ENCODE measurements at regions not wholly inside any gene's neighbourhood (a gene's known extent, or its start where the extent isn't known, plus 50 kb on each side); places are given as distances from the start of the nearest gene placed in this dataset.

DNA sequence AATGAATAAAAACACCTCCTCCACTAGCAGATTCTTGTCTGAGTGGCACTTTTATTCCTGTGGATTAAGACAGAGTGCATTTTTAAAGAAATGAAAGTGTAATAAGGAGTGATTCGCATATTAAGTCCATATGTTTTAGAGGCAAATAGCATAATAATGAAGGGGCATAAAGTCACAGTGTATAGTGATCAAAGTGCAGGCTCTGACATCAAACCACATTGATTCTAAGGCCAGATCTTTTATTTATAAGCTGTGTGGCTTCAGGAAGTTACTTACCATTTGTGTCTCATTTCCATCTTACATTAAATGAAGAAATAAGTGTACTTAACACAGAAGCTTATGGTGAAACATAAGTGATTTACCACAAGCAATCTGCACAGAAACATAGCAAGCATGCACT, 332.8 kb downstream of the GASK1B start:
- DNase-seq: no peak

DNA sequence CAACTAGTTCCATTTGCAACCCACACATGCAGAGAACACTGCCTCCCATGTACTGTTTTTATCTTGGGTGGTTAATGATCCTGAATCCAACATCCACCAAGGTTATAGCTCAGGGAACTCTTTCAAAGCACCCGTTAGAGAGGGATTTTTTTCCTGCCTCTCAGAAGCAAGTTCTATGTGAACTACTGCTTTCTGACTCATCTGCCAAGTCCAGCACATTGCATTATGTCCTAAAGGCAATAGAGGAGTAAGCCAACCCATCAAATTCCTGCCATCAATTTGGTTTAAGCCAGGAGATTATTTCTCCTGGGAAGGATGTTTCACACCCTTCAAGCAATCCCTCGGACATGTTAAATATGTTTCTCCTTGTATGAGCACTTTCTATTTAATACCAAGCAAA, 334.5 kb downstream of the GASK1B start:
- no peak for DNase-seq

DNA sequence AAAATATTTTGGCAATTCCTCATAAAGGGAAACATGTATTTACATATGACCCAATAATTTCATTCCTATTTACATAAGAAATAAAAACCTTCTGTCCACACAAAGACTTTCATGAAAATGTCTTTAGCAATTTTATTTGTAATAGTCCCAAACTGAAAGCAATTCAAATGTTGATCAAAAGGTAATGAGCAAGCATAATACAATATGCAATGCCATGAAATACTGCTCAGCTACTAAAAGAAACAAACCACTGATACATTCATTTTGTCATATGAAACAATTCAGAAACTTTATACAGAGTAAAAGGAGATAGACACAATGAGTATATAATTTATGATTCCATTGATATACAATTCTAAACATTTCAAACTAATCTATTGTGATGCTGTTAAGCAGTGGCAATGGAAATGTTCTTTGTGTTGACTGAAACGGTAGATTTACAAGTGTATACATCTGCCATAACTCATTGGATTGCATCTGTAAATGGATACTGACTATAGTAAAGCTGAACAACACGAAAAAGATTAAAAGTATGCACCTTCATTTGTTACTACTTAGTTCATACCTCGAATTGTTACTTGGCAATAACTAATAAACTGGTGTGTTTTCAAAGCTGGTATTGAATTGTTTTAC, 335.6 kb downstream of the GASK1B start:
- no peak for DNase-seq

DNA sequence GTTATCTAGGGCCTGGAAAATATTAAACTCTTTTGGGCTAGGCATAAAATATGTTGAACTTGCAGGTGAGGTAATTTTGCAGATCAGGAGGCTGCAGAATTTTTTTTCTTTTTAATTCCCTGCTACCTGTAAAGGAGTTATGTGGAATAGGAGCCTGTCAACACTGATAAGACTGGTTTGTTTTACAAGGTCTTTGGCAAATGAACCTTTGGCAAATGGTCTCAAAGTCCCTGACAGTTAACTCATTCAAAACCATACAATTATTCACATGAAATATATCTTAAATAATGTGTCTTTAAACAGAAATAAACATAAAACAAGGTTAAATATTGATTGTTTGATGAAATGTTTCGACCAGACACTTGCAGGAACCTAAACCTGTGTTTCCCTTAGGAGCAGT, 340.2 kb downstream of the GASK1B start:
- DNase-seq: no peak

DNA sequence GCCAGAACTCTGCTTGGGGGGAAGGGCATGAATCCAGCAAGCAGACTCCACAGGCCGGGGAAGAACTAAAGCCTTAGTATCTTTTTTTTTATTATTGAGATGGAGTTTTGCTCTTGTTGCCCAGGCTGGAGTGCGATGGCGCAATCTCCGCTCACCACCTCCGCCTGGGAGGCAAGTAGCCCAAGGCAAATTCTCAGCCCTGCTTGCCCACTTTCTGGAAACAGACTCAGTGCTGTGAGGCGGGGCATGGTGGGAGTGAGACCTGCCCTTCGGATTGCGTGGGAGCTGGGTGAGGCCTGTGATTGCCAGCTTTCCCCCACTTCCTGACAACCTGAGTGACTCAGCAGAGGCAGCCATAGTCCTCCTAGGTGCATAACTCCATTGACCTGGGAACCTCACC, 348.8 kb downstream of the GASK1B start:
- no peak for DNase-seq

DNA sequence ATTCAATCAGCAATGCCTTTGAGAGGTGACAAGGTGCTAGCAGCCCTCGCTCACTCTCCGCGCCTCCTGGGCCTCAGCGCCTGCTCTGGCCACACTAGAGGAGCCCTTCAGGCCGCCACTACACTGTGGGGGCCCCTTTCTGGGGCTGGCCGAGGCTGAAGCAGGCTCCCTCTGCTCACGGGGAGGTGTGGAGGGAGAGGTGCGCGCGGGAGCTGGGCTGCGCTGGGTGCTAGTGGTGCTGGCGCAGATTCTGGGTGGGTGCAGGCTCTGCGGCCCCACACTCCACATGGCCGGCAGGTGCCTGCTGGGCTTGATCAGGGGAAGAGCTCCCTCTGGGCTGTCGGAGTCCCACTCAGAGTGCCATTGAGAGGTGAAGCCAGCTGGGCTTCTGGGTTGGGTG, 351.0 kb downstream of the GASK1B start:
- DNase-seq: no peak

DNA sequence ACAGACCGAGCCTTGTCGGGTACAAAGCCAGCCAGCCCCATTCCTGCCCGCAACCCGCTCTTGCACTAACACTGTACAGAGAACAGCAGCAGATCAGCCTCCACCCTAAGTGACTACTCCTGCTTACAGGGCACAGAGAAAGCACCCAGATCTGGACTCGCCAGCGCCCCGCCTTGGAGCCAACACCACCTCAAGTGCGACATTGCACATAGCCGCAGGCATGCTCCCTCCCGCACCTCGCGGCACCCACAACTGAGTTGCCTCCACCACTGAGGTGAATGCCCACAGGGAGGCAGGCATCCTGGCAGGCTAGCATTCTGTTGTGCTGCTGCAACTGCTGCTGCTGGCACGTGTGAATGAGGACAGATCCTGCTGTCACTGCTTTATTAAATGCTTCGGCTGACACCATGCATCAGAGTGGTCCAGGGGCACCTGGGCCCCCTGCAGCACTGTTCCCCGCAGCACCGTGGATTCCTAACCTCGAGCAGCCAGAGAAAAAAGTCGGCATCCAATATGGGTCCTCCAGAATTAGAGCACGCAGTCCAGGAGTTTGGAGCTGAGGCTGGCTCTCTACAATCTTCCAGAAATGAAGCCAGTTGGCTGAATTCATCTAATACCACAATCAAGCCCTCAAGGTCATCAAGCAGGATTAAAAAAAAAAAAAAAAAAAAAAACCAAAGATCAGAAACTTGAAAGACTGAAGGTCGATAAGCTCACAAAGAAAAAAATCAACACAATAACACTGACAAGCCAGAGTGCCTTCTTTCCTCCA, 352.9 kb downstream of the GASK1B start:
- DNase-seq: no peak

DNA sequence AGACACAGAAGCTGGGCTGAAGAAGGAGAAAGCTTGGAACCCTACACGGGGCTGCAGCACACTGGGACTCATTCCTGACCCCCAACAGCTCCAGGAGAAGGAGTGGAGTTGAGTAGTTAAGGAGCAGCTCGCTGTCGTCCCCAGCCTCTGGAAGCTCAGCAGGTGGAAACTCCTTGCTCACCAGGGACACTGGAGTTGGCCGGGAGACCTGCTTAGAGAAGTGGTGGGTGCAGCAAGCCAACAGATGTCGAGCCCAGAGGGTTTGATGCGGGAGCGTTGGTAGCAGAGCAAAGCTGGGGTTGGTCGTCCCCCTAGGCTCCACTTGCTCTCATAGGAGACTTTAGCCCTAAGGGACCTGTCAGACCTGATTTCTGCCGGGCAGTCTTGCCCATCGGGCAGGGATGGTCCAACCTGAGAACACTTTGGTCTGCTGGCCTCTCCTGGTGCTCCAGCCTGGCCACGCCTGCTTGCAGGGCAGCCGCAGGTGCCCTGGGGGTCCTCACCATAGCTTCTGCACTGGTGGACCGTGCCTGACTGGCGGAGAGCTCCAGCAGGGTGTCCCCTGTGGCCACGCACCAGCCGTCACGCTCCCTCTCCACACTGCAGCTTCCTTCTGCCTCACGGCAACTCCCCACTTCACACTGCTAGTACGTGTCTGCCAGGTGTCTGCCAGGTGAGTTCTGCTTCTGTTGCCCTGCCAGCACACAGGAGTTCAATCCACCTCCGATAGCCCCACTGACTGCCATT, 353.7 kb downstream of the GASK1B start:
- no peak for DNase-seq

DNA sequence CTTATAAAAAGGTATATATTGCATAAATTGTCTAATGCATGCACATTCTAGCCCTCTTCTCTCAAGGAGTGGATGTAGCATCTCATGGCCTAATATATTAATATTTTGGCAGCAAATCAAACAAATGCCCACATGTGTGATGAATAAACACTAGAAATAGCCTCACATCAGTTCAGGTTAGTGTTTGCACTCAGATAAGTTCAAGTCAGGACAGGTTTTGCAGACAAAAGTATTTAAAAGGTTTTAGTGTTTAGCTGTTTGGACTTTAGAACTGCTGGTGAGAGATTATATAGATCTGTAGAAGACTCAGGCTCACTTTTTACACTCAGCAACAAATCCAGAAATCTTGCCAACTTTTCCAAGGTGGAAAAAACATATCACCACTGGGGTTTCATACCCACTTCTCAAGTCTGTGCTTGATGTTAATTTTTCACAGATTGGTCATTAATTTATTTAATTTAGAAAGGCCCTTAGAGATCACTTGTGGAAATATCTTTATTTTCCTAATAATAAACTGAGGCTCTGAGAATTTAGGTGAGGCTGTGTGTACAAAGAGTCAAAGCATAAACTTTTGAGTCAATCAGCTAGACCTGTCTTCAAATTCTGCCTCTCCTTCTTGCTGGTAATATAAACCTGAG, 362.6 kb downstream of the GASK1B start:
- no peak for DNase-seq

DNA sequence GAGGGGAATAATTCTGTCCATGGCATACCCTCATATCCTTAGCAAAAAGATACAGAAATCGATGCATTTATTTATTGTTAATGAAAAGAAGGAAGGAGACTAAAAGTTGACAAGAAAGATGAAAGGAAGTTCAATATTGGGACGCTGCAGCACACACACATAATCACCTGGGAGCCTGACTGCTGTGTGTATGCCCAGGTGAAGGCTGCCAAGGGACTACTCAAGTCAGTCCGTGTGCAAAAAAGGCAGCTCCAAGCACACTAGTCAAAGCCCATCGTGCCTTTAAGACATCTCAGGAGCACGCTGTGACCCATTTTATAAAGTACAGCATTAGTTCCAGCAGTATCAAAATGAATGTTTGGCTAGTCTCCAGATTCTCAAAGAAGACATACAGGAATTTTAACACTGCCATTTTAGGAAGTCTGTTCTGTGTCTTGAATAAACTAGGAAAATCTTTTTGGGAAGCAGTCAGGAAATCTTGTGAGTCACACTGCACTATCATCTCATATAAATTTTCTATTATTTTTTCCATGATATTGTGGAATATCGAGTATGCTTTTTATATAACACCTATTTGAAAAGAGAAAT, 363.9 kb downstream of the GASK1B start:
- no peak for DNase-seq

DNA sequence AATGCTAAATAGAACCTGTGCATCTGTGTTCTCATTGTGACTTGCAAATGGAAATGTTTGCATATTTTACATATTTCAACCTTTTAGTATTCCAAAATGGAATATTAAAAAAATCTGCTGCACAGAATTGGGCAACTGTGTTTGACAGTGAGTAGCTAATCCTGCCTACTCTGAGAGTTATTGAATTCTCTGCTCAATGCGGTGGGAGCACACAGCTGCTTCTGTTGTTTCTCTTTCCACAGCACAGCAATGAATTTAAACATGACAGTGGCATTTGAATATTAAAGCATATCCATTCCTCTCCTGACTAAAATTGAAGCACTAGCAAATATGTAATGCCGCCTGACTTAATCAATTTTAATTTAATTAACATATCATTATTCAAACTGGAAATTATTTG, 366.6 kb downstream of the GASK1B start:
- no peak for DNase-seq

DNA sequence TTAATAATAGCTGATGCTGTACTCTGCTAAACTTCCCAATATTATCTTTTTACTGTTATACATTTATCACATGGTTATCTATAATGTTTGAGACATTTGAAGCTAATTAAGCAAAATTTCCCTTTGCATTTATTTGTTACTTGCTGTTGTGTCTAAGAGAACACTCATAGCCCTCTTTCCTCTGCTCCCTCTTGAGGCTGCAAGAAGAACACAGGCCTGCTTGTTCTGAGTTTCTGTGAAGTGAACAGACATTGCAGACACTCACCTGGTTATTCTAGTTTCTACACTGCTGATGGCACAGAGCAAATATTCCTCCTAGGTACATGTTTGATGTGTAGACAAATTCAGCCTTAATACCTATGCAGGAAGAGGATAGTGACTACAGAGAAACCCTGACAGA, 367.8 kb downstream of the GASK1B start:
- no peak for DNase-seq

DNA sequence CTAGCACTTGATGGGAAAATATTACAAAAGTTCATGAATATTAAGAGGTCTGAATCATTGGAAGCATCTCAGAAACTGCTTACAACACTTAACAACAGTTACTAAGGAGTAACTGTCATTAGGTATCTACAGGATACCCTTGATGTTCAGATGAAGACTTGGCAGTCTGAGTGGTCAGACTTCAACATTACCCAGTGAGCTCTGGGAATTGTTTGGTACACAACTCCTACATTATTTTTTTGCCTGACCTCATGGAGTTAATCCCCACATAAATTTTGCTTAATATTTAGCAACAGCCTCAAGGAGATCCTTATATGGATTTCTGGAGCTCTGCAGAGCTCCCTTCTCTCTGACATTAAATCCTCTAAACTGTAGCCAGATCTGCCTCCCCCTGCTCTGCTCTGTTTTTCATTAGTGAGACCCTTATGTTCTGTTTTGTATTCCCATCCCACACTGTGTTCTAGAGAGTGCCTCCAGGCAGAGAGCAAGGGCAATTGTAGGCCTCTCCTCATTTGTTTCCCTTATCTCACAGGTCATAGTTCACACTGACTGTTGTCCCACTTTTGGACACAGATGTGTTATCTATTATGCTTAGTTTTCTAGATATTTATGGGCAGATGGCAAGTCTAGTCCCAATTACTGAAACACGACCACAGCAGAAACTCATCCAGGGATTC, 368.8 kb downstream of the GASK1B start:
- no peak for DNase-seq

DNA sequence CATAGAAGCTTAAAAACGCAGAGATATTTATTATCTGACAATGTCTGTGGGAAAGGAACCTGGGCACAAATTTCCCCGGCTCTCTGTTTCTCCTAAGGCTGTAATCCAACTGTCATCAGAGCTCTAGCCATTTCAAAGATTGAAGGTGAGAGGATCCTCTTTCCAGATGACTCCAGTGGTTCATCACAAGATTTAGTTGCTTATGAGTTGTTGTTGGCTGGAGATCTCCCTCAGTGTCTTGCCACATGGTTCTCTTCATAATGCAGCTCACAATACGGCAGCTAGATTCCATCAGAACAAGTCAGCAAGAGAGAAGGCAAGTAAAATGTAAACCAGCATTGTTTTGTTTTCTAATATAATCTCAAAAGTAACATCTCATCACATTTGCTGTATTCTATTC, 369.4 kb downstream of the GASK1B start:
- no peak for DNase-seq

DNA sequence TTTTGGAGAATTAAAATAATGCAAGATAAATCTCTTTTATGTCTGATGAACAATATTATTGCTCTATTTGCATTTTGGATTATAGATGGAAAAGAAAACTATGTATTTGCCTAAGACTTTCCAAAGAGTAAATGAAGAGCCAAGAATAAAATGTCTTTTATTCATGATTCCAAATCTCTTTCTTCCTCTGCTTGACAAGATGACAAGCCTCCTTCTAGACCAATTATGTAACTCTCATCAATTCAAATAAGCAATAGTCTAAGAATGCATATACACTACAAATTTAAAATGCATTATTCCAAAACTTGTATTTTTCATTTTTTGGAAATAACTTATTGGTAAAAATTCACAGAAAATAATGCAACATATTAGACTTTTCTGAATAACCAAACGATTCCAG, 377.3 kb downstream of the GASK1B start:
- DNase-seq: no peak

DNA sequence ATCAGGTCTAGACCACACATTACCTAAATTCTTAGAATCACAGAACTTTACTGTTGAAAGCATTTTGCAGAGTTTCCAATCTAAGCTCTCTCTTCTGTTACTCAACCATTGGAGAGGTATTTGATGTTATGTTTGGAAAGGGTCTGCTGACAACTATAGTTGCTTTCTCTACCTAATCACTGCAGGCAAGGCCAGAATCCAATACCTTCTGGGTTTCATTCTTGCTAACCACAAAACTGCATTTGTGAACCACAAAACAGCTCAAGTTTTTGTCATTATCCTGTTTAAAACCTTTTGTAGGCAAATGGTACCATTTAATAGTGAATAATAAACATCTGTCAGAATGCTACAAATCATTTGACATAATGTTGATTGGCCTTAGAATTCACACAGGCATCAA, 380.1 kb downstream of the GASK1B start:
- DNase-seq: no peak

DNA sequence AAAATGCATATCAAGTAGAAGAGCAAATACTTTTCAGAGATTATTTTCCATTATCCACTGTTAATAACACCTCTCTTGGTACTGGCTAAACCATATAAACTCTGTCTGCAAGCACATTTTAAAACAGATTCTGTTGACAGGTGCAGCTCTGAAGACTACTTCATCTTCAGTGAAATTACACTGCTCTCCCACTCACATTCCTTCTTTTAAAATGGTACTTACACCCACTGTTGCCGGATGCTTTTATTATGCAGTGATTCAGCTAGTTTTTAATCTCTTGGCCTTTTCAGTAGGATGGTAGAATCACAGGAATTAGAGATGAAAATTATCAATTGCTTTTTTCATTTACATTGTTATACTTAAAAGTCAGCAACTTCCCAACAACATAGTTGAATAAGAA, 381.6 kb downstream of the GASK1B start:
- no peak for DNase-seq

DNA sequence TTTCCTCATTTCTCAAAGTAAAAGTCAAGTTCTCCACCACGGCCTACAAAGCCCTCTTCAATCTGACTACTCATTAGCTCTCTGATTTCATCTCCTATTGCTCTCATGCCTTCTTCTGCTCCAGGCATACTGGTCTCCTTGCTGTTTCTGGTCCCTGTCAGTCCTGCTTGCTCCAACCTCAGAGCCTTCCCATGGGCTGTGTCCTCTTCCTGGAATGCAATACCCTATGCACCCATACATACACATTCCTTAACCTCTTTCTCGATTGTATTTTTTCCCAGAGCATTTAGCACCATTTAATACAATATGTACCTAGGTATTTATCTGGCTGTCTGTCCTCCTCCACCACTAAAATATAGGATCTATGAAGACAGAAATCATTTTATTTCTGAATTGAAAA, 385.2 kb downstream of the GASK1B start:
- DNase-seq: no peak

DNA sequence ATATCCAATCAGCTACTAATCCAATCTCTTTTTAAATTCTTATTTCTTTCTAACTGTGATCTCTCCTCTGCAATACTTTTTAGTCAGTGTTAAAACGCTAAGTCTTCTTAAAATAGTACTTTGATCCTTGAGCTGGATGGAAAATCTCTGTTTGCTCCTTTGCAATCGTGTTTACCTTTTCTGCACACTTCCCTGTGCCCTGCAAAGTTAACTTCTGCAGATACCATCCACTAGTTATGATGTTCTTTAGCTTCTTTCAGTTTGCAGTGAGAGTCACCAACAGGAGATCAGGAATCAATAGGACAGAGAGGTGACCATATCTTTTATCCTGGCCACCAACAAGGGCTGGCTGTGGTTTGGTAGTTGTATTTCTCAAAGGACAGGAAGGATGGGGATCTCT, 391.5 kb downstream of the GASK1B start:
- no peak for DNase-seq

DNA sequence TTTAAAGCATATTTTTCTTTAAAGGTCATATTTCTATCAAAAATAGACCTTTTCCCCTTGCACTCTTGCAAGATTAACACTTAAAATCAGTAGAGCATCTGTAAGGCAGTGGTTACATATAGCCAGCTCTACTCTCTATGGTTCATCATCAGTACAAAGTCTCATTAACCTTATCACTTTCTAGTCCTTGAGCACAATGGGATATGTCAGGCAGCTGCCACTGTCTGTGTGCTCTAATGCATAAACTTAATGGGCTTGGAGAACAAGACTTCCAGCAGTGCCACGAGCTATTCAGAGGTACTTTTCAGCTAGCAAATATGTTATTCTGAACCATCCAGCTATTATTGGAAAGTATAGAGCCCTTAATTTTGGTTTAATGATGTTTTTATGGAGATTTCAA, 393.7 kb downstream of the GASK1B start:
- no peak for DNase-seq

DNA sequence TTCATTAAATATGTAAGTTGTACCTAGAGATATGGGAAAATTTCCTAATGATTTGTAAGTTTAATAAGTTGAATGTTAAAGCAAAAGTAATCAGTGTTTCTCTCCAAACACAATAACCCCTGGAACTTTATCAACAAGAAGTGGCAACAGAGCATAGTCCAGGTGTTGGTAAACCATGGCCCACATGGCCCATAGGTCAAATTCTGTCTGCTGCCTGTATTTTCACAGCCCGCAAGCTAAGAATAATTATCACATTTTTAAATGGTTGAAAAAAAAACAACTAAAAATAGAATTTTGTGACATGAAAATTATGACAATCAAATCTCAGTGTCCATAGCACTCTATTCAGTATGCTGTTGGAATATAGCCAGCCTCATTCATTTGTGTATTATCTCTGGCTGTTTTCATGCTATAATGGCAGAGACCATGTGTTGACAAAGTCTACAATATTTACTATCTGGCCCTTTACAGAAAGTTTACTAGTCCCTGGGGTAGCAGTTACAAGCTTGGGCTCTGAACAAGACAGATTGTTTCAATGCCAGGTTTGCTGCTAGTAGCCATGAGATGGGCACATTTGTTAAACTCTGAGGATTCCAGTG, 395.8 kb downstream of the GASK1B start:
- DNase-seq: no peak

DNA sequence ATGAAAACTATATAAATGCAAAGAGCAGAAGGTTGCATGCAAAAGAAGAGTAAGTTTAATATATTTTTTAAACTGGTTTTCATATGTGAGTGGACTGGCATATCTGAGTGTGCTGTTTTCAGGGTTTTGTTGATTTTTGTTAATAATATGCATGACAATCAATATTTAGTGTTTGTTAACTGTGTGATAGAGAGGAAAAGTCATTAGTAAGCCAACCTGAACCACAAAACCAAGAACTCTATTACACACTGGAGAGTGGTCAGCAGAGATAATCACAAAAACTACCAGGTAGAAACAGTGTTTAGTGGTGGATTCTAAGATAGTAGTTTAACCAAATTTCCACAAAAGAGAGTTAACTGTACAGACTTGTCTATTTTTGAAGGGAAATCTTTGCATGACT, 396.9 kb downstream of the GASK1B start:
- DNase-seq: no peak

All from KG1 (cell line).